ENCODE measurements at regions not wholly inside any gene's neighbourhood (a gene's known extent, or its start where the extent isn't known, plus 50 kb on each side); places are given as distances from the start of the nearest gene placed in this dataset.

- no peaks in the 10 kb centered on the region for H3K27me3 Mint-ChIP-seq (ENCODE audit: unreplicated experiment)
- H3K9me3 Mint-ChIP-seq (ENCODE audit: unreplicated experiment), result no peaks in the 10 kb centered on the region
- H3K4me1 Mint-ChIP-seq (ENCODE audit: unreplicated experiment), result no peaks in the 10 kb centered on the region
- no peak for DNase-seq (ENCODE audit: low spot score)
- no peak for TF ChIP-seq CTCF (IDR thresholded peaks at IDR 0.05; ENCODE audit: unreplicated experiment)
- no peaks in the 10 kb centered on the region for H3K36me3 Mint-ChIP-seq (ENCODE audit: low read depth, unreplicated experiment)
- H3K4me3 Mint-ChIP-seq (ENCODE audit: unreplicated experiment), result no peak overlapping the region
- no peak overlapping the region for H3K27ac Mint-ChIP-seq (ENCODE audit: unreplicated experiment)
Observed at GRCh38 chr2:153320879-153321278, 157.7 kb downstream of the RPRM start.

DNA sequence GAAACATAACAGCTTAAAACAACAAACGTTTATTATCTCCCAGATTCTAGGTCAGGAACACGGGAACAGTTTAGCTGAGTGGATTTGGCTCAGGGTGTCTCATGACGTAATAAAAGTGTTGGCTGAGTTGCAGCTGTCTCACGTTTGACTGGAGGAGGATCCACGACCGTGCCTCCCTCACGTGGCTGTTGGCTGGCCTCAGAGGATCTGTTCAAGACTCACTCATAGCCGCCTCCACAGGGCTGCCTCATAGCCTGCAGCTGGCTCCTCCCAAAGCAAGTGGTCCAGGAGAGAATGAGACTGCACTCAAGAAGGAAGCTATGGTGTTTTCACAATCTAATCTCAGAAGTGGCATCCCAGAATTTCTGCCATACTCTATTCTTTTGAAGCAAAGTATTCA, 167.1 kb downstream of the RPRM start:
- Mint-ChIP-seq H3K4me1 (ENCODE audit: unreplicated experiment) (no peaks in the 10 kb centered on the region), H3K27me3 (ENCODE audit: unreplicated experiment) (no peaks in the 10 kb centered on the region), H3K27ac (ENCODE audit: unreplicated experiment) (no peak overlapping the region), H3K9me3 (ENCODE audit: unreplicated experiment) (no peaks in the 10 kb centered on the region), H3K4me3 (ENCODE audit: unreplicated experiment) (no peak overlapping the region), H3K36me3 (ENCODE audit: low read depth, unreplicated experiment) (no peaks in the 10 kb centered on the region)
- DNase-seq (ENCODE audit: low spot score), result no peak
- no peak for TF ChIP-seq CTCF (IDR thresholded peaks at IDR 0.05; ENCODE audit: unreplicated experiment)

DNA sequence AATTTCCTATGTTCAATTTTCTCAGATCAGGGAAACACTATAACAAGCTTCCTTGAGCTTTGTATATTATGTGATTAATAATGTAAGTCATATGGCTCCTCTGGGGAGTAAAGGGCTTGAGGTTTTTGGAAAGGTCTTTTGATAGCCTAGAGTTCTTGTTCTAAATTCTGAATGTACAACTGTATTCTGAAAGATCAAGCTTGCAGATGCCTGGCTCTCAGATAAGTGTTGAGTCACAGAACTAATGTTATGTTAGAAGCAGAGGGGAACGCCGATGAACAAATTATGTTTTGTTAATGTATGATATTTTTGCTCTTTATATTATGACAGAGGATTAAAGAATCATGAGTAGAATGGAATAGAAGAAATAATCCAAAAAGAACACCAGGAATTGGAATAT, 170.1 kb downstream of the RPRM start:
- Mint-ChIP-seq H3K27ac (ENCODE audit: unreplicated experiment) (no peak overlapping the region), H3K4me1 (ENCODE audit: unreplicated experiment) (no peaks in the 10 kb centered on the region), H3K36me3 (ENCODE audit: low read depth, unreplicated experiment) (no peaks in the 10 kb centered on the region), H3K9me3 (ENCODE audit: unreplicated experiment) (no peaks in the 10 kb centered on the region), H3K27me3 (ENCODE audit: unreplicated experiment) (no peaks in the 10 kb centered on the region), H3K4me3 (ENCODE audit: unreplicated experiment) (no peak overlapping the region)
- no peak for TF ChIP-seq CTCF (IDR thresholded peaks at IDR 0.05; ENCODE audit: unreplicated experiment)
- no peak for DNase-seq (ENCODE audit: low spot score)

DNA sequence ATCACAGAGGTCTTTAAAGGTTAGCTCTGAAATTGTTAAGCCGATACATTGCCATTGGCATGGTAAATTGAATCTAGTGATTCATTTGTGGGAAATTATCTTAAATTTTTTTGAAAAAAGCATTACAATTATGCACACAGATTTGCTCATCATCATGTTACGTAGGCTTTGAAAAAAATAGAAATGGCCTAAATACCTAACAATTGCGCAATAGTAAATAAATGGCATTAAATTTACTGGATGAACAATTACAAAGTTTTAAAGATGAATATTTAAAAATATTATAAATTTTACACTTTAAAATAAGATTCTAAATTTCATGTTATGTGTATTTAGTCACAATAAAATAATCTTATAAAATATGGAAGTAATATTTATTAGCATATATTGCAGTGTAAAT, 171.3 kb downstream of the RPRM start:
- TF ChIP-seq CTCF (IDR thresholded peaks at IDR 0.05; ENCODE audit: unreplicated experiment), result no peak
- Mint-ChIP-seq H3K27ac (ENCODE audit: unreplicated experiment) (no peak overlapping the region), H3K9me3 (ENCODE audit: unreplicated experiment) (no peaks in the 10 kb centered on the region)

GRCh38 chr2:153299809-153300208, 178.8 kb downstream of the RPRM start:
- no peak overlapping the region for H3K4me3 Mint-ChIP-seq (ENCODE audit: unreplicated experiment)
- DNase-seq (ENCODE audit: low spot score), result no peak
- no peaks in the 10 kb centered on the region for H3K9me3 Mint-ChIP-seq (ENCODE audit: unreplicated experiment)
- H3K27me3 Mint-ChIP-seq (ENCODE audit: unreplicated experiment), result peaks cover 2% of the 10 kb centered on the region
- no peak for TF ChIP-seq CTCF (IDR thresholded peaks at IDR 0.05; ENCODE audit: unreplicated experiment)
- H3K27ac Mint-ChIP-seq (ENCODE audit: unreplicated experiment), result no peak overlapping the region
- no peaks in the 10 kb centered on the region for H3K4me1 Mint-ChIP-seq (ENCODE audit: unreplicated experiment)
- H3K36me3 Mint-ChIP-seq (ENCODE audit: low read depth, unreplicated experiment), result no peaks in the 10 kb centered on the region

More for the DNA sequence above, 171.3 kb downstream of the RPRM start:
- H3K4me1 Mint-ChIP-seq (ENCODE audit: unreplicated experiment), result no peaks in the 10 kb centered on the region
- no peaks in the 10 kb centered on the region for H3K27me3 Mint-ChIP-seq (ENCODE audit: unreplicated experiment)
- no peaks in the 10 kb centered on the region for H3K36me3 Mint-ChIP-seq (ENCODE audit: low read depth, unreplicated experiment)
- H3K4me3 Mint-ChIP-seq (ENCODE audit: unreplicated experiment), result no peak overlapping the region
- no peak for DNase-seq (ENCODE audit: low spot score)
